T follicular helper cell (primary cell): ENCODE measurements at regions not wholly inside any gene's neighbourhood (a gene's known extent, or its start where the extent isn't known, plus 50 kb on each side); places are given as distances from the start of the nearest gene placed in this dataset.

Experiments
- DNase-seq: peaks from one replicate; pipeline ENCODE4 v3.0.0-alpha.2; 2020; ENCODE audit warnings: low read depth

GRCh38 chr13:70662231-70662940 lies 554.1 kb upstream of the KLHL1 start:
- no peak for DNase-seq

GRCh38 chr13:70644052-70644451 lies 535.8 kb upstream of the KLHL1 start:
- no peak for DNase-seq

DNA sequence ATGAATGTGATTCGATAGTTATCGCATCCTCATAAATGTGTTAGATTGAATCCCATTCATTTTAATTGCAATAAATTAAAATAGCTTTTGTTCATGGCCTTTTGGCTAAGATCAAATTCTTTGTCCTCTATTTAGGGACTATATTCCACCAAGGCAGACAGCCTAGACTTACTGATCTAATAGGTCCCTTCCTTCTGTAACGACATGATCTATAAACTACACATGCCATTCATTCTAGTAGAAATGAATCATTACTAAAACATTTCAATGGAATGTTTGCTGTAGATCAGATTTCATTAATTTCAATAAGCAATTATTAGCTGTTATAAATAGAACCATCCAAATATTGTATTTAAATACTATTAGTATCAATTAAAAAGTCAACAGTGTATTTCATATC lies 526.6 kb upstream of the KLHL1 start:
- DNase-seq = no peak

GRCh38 chr13:70630247-70630646 lies 522.0 kb upstream of the KLHL1 start:
- no peak for DNase-seq

- no peak for DNase-seq
Measured at GRCh38 chr13:70623239-70623638, 515.0 kb upstream of the KLHL1 start.

DNA sequence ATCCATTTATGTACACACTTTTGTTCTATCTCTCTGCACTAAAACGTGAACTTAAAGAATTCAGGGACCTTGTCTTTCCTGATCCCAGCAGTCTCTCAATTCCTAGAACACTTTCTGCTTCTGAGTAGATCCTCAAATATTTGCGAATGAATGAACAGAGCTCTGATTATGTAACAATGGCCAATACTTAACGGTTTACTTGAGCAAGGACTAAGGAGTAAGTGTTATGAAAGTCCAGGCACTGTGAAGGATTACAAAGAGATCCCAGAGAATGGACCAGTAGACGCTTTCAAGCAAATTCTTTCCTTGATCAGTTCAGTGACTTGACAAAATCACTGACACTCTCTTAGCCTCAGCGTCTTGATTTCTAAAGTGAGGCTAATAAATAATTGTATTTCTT lies 514.5 kb upstream of the KLHL1 start:
- DNase-seq = no peak

DNA sequence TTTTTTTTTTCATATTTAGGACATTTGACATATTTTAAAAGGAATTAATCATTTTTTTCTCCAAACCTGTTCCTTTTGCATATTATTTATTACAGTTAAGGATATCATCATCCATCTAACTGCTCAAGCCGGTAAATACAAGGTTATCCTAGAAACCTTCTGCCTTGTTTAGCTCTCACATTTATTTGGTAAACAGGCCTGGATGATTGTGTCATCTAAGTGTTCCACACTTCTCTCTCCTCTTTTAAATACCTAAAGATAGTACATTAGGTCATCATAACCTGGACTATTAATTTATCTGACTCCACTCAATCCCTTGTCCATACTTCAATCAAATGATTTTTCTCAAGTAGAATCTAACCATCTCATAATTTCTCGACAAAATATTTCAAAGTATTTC lies 511.7 kb upstream of the KLHL1 start:
- no peak for DNase-seq

DNA sequence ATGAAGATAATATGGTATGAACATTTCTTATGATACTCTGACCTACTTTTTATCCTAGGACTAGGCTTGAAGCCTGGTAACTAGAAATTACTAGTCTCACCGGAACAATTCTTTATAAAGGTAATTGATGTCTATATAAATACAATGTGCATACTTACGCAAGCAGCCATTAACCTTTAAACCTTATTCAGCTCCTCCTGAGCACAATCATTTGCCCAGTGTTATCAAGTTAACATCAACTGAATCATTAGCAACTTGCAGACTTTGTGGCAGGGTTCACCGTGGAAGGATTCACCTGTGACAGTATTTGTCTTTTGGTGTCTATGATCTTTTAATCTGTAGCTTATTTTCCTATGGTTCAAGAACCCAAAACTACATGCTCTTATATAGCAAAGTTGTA lies 508.6 kb upstream of the KLHL1 start:
- DNase-seq = no peak

GRCh38 chr13:70613295-70613694 lies 505.0 kb upstream of the KLHL1 start:
- no peak for DNase-seq

- no peak for DNase-seq
Measured at GRCh38 chr13:70612881-70613280, 504.6 kb upstream of the KLHL1 start.

- DNase-seq = no peak
Measured at GRCh38 chr13:70604448-70604847, 496.2 kb upstream of the KLHL1 start.

DNA sequence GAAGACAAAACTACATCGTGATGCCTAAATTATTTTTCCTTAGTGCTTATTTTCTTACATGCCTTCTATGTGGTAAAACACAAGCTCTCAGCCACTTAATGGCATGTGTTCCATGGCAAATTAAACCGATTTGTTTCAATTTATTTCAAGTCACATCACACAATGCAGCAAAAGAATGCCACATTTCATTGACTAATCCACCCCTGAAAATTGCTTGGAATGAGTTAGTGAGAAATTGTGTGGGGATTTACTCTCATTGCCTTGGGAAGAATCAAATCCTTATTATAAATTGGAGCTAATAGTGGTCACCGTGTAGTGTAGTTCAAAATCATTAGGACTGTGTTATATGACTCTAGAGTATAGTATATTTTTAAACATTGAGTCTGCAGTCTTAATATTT lies 485.5 kb upstream of the KLHL1 start:
- DNase-seq = no peak

DNA sequence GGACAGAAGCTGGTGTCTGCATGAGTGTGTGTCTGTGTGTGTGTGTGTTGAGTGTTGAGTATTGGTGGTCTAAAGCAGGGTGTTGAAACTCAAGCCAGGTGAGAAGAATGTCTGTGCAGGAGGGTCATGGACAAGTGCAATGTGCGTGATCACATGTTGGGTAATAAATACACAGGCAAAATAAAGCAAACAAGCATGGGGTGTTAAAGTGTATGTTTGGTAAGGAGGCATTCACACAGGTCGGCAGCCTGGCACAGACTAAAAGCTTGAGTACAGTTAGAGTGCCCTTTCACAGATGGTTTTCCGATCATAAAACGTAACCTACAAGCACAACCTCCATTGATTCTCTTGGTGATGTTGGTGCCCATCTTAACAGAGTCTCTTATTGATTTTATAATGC lies 476.9 kb upstream of the KLHL1 start:
- DNase-seq = no peak

GRCh38 chr13:70580825-70581224 lies 472.6 kb upstream of the KLHL1 start:
- DNase-seq = no peak

DNA sequence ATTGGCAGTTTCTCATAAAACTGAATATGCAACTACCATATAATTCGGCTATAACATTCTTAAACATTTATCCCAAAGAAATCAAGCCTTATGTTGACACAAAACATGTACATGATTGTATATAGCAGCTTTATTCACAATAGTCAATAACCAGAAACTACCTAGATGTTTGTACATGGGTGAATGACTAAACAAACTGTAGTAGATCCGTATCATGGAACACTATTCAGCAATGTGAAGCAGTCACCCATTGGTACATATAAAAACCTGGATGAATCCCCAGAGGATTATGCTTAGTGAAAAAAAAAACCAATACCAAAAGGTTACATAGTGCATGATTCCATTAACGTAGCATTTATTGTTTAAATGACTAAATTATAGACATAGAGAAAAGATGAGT lies 471.7 kb upstream of the KLHL1 start:
- DNase-seq = no peak

- DNase-seq = no peak
Measured at GRCh38 chr13:70571221-70571620, 463.0 kb upstream of the KLHL1 start.

DNA sequence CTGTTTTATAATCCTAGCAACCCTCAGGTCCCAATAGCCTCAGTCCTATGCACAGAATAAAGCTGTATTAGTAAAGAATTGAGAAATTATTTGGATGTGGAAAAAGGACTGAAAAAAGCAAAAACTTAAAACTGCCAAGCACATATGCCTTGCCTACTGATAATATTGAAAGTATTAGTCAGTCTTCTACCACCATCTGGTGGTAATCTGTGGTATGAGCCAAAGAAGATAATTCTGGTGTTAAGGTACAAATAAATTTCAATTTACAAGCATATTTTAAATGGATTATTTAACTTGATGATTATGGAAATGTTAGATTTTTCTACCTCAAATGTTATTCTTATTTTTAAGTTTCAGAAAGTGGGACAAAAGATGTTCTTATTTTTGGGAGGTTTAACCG lies 460.3 kb upstream of the KLHL1 start:
- no peak for DNase-seq

GRCh38 chr13:70544706-70545105 lies 436.5 kb upstream of the KLHL1 start:
- DNase-seq = no peak

DNA sequence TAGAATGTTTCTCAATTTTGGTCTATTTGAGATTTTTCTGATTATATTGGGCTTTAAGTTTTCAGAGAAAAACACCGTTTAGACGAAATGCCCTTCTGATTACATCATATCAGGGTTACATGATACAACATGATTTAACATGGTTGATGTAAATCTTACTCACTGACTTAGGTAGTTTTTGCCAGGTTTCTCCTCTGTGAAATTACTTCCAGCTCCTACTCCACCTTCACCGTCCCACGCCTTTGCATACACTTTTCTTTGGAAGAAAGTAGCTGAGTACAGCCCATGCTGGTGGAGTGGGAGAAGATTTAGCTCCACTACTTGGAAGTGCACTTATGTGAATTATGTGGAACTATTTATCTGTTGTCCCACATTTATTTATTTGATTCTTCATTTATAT lies 433.2 kb upstream of the KLHL1 start:
- DNase-seq = no peak

GRCh38 chr13:70534466-70534865 lies 426.2 kb upstream of the KLHL1 start:
- no peak for DNase-seq

GRCh38 chr13:70529652-70530051 lies 421.4 kb upstream of the KLHL1 start:
- DNase-seq = no peak

DNA sequence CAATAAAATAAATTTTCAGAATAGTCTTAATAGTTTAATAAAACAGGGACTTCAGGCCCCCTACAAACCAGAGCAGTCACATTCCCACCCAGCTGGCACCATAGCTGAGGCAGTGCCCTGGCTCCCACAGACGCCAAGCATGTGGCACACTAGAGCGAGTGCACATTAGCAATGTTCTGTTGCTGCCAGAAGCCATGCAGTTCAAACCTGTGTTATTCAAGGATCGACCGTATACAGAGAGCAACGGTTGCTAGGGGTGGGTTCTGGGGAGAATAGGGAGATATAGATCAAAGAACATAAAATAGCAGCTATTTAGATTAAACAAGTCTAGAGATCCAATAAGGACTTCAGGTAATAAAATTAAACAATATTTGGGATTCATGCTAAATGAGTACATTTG lies 419.3 kb upstream of the KLHL1 start:
- DNase-seq = no peak

DNA sequence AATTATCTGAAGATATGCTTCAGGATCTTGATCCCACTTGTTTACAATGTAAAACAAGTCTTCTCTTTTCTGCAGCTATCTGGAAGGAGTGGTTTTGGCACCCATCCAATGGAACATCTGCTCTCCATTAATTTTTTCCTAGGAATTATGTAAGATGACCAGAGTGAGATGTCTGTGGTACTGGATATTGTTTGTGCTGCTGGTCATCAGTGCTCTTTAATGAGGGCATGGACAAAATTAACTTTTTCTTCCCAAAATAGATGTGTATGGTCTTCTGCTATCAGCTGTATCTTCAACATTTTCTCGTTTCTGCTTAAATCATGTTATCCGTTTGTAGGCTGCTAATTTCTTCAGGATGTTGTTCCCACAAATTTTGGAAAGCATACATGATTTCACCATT lies 415.4 kb upstream of the KLHL1 start:
- no peak for DNase-seq

DNA sequence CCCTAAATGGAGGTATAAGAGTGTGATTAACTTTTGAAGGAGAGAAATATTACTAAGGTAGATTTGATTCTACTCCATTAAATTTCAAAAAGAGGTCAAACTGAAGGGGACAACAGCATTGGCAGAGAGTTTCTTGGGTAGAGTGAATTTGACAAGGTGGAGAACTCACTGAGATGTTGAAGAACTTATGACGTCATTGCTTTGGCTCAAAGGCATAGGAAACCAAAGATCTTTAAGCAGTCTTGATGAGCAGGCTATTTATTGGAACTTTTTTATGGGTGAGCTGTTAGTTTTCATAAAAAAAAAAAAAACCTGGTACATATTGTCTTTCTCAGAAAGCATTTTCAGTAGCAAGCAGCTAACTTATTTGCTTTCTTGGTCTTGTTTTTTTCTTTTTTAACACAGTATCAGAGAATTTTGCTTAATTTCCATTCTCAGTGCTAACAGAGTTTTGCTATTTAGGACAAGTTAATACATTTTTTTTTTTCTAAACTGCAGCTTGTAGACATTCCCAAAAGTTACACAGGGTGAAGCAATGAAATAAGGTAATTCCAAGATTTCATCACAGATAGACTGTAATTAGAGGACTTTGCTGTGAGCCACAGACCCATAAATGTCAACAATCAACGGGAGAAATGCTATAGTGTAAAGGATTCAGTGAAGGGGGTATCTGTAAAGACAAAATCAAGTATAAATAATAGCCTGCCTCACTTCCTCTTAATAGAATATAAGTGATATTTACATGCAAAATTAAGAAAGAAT lies 412.2 kb upstream of the KLHL1 start:
- no peak for DNase-seq
